ENCODE measurements at regions not wholly inside any gene's neighbourhood (a gene's known extent, or its start where the extent isn't known, plus 50 kb on each side); places are given as distances from the start of the nearest gene placed in this dataset.
A peak's percentile ranks its signal among the peaks of the same experiment; 100 is the strongest.
"Not testable (repeated sequence)": the region's sequence is repeated elsewhere in the genome, so short reads cannot be mapped to it uniquely, and the experiment has no call there.

GRCh38 chrX:63560601-63561218 lies 209.6 kb upstream of the SPIN4 start:
- no peak for TF ChIP-seq CTCF (IDR thresholded peaks at IDR 0.05; ENCODE audit: unreplicated experiment)
- peak in 1 of 2 experiments; percentile 42 for DNase-seq (ENCODE audit: low spot score in 2 of 2, unreplicated experiment in 2 of 2)
- H3K9me3 Mint-ChIP-seq: peaks cover 24% of the 10 kb centered on the region
- H3K4me3 Mint-ChIP-seq: peak overlapping the region; percentile 95
- no peaks in the 10 kb centered on the region for H3K27me3 Mint-ChIP-seq (ENCODE audit: low read depth)
- H3K27ac Mint-ChIP-seq: peak overlapping the region; percentile 97
- H3K36me3 Mint-ChIP-seq: peaks cover 7% of the 10 kb centered on the region
- peaks cover 4% of the 10 kb centered on the region for H3K4me1 Mint-ChIP-seq

- no peak overlapping the region for H3K27ac Mint-ChIP-seq
- H3K4me1 Mint-ChIP-seq: no peaks in the 10 kb centered on the region
- peaks cover 40% of the 10 kb centered on the region for H3K36me3 Mint-ChIP-seq
- H3K9me3 Mint-ChIP-seq: peaks cover 76% of the 10 kb centered on the region
- no peak for DNase-seq (ENCODE audit: low spot score in 2 of 2, unreplicated experiment in 2 of 2)
- TF ChIP-seq CTCF (IDR thresholded peaks at IDR 0.05; ENCODE audit: unreplicated experiment): no peak
- H3K4me3 Mint-ChIP-seq: no peak overlapping the region
- no peaks in the 10 kb centered on the region for H3K27me3 Mint-ChIP-seq (ENCODE audit: low read depth)
Measured at GRCh38 chrX:63551856-63552255, 200.7 kb upstream of the SPIN4 start.

GRCh38 chrX:63530654-63531053 lies 179.5 kb upstream of the SPIN4 start:
- H3K9me3 Mint-ChIP-seq: peaks cover 75% of the 10 kb centered on the region
- H3K27ac Mint-ChIP-seq: no peak overlapping the region
- H3K4me1 Mint-ChIP-seq: no peaks in the 10 kb centered on the region
- peaks cover 31% of the 10 kb centered on the region for H3K36me3 Mint-ChIP-seq
- no peak for DNase-seq (ENCODE audit: low spot score in 2 of 2, unreplicated experiment in 2 of 2)
- no peak overlapping the region for H3K4me3 Mint-ChIP-seq
- no peak for TF ChIP-seq CTCF (IDR thresholded peaks at IDR 0.05; ENCODE audit: unreplicated experiment)
- H3K27me3 Mint-ChIP-seq (ENCODE audit: low read depth): no peaks in the 10 kb centered on the region

- no peak for DNase-seq (ENCODE audit: low spot score in 2 of 2, unreplicated experiment in 2 of 2)
- Mint-ChIP-seq H3K27ac (no peak overlapping the region), H3K36me3 (peaks cover 25% of the 10 kb centered on the region), H3K4me1 (no peaks in the 10 kb centered on the region), H3K9me3 (peaks cover 72% of the 10 kb centered on the region), H3K27me3 (ENCODE audit: low read depth) (no peaks in the 10 kb centered on the region), H3K4me3 (no peak overlapping the region)
- TF ChIP-seq CTCF (IDR thresholded peaks at IDR 0.05; ENCODE audit: unreplicated experiment): no peak
Measured at GRCh38 chrX:63529961-63530360, 178.8 kb upstream of the SPIN4 start.

GRCh38 chrX:63526863-63527262 lies 175.7 kb upstream of the SPIN4 start:
- Mint-ChIP-seq H3K27me3 (ENCODE audit: low read depth) (no peaks in the 10 kb centered on the region), H3K27ac (no peak overlapping the region), H3K36me3 (peaks cover 16% of the 10 kb centered on the region), H3K9me3 (peaks cover 52% of the 10 kb centered on the region), H3K4me1 (no peaks in the 10 kb centered on the region), H3K4me3 (no peak overlapping the region)
- DNase-seq (ENCODE audit: low spot score in 2 of 2, unreplicated experiment in 2 of 2): no peak
- no peak for TF ChIP-seq CTCF (IDR thresholded peaks at IDR 0.05; ENCODE audit: unreplicated experiment)

DNA sequence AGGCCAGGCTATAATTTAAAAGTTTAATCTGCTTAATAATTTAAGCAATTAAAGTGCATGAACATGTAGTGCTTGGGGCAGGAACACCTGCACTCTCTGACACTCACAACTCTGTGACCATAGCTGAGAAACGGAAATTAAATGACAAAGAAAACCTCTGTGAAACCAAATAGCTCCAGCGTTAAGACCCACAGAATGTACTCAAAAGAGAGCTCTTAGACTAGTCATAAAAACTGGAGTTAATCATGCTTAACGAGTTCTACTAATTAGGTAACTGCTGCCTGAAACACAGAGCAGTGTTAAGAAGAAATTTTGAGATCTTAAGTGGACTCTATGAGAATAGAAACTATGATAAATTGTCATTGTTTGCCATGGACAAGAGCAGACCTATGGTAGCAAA lies 174.4 kb upstream of the SPIN4 start:
- TF ChIP-seq CTCF (IDR thresholded peaks at IDR 0.05; ENCODE audit: unreplicated experiment): no peak
- Mint-ChIP-seq H3K9me3 (peaks cover 43% of the 10 kb centered on the region), H3K27ac (no peak overlapping the region), H3K27me3 (ENCODE audit: low read depth) (no peaks in the 10 kb centered on the region), H3K36me3 (peaks cover 15% of the 10 kb centered on the region), H3K4me1 (no peaks in the 10 kb centered on the region), H3K4me3 (no peak overlapping the region)
- no peak for DNase-seq (ENCODE audit: low spot score in 2 of 2, unreplicated experiment in 2 of 2)

GRCh38 chrX:63519368-63519767 lies 168.2 kb upstream of the SPIN4 start:
- H3K4me3 Mint-ChIP-seq; H3K27me3 Mint-ChIP-seq (ENCODE audit: low read depth): not testable (repeated sequence)
- peaks cover 25% of the 10 kb centered on the region for H3K9me3 Mint-ChIP-seq

More at GRCh38 chrX:63519368-63519767, 168.2 kb upstream of the SPIN4 start:
- not testable (repeated sequence) for H3K4me1 Mint-ChIP-seq; DNase-seq (ENCODE audit: low spot score in 2 of 2, unreplicated experiment in 2 of 2); H3K27ac Mint-ChIP-seq; H3K36me3 Mint-ChIP-seq

Data from mesothelial cell of epicardium (in vitro differentiated cells).